Smooth muscle cell (in vitro differentiated cells): ENCODE measurements at regions not wholly inside any gene's neighbourhood (a gene's known extent, or its start where the extent isn't known, plus 50 kb on each side); places are given as distances from the start of the nearest gene placed in this dataset.

ENCODE experiments used
- DNase-seq: peaks from one replicate; lab custom pipeline; 2025; ENCODE audit not compliant: unreplicated experiment; lab: John Stamatoyannopoulos, UW
- H2AFZ ChIP-seq: fragments of 200-600 bp; sonication (generic); 2 replicates; pipeline ENCODE4 v1.6.0; 2016; ENCODE audit warnings: antibody characterized with exemption, low read depth, mild to moderate bottlenecking
- H3F3A ChIP-seq: fragments of 200-600 bp; sonication (generic); 2 replicates; pipeline ENCODE4 v1.6.0; 2017; ENCODE audit warnings: antibody characterized with exemption, low read depth
- H3K27ac ChIP-seq: fragments of 200-600 bp; sonication (generic); 2 replicates; pipeline ENCODE4 v1.5.1; 2016; ENCODE audit warnings: low read depth, mild to moderate bottlenecking
- H3K27me3 ChIP-seq: fragments of 200-600 bp; sonication (generic); 2 replicates; pipeline ENCODE4 v1.6.1; 2016; ENCODE audit warnings: low read depth, mild to moderate bottlenecking
- H3K36me3 ChIP-seq: fragments of 200-600 bp; sonication (generic); 2 replicates; pipeline ENCODE4 v1.5.1; 2016; ENCODE audit warnings: low read depth
- H3K4me1 ChIP-seq: fragments of 200-600 bp; sonication (generic); 2 replicates; pipeline ENCODE4 v1.5.1; 2016; ENCODE audit warnings: low read depth
- H3K4me2 ChIP-seq: fragments of 200-600 bp; sonication (generic); 2 replicates; pipeline ENCODE4 v1.6.0; 2016; ENCODE audit warnings: mild to moderate bottlenecking
- H3K4me3 ChIP-seq: fragments of 200-600 bp; sonication (generic); 2 replicates; pipeline ENCODE4 v1.5.1; 2016; ENCODE audit warnings: mild to moderate bottlenecking
- H3K79me2 ChIP-seq: fragments of 200-600 bp; sonication (generic); 2 replicates; pipeline ENCODE4 v1.6.0; 2016; ENCODE audit warnings: low read depth, mild to moderate bottlenecking
- H3K9ac ChIP-seq: fragments of 200-600 bp; sonication (generic); 2 replicates; pipeline ENCODE4 v1.6.0; 2016; ENCODE audit warnings: low read depth
- H3K9me3 ChIP-seq: fragments of 200-600 bp; sonication (generic); replicated peaks from 2 replicates; pipeline ENCODE4 v1.5.1; 2016; ENCODE audit warnings: low read depth
- H4K20me1 ChIP-seq: fragments of 200-600 bp; sonication (generic); 2 replicates; pipeline ENCODE4 v1.6.0; 2016; ENCODE audit warnings: low read depth
- CTCF ChIP-seq: fragments of 200-600 bp; sonication (generic); IDR thresholded peaks from 2 replicates; pipeline ENCODE4 v1.5.1; 2017; ENCODE audit warnings: borderline replicate concordance, mild to moderate bottlenecking, antibody characterized with exemption; ENCODE audit not compliant: insufficient read depth, poor library complexity, severe bottlenecking
- WGBS: methylation state at CpG from one replicate; pipeline ENCODE4 v1.1.7; 2016; ENCODE audit warnings: low lambda C conversion rate; 5-methylcytosine and 5-hydroxymethylcytosine counted together

DNA sequence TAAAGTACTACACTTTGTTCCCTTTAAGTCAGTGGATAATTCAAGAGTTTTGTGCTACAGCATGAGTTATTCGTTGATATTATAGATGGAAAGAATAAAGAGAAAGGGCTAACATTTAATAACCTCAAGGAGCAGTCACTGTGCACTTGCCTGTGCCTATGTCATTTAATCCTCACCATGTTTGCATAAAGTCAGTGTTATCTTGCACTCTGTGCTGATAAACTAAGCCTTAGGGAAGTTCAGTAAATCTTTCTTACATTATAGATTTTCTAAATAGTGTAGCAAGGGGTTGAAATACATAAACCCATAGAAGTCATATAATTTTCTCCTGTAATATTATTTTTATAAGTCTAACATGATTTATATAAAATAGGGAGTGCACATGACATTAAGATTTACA, 103.1 kb downstream of the TMEM26 start:
- H3K4me1 ChIP-seq, result no peaks in the 10 kb centered on the region
- no peak overlapping the region for H3K9ac ChIP-seq
- no peaks in the 10 kb centered on the region for H3K36me3 ChIP-seq
- H3K79me2 ChIP-seq, result no peaks in the 10 kb centered on the region
- no peak overlapping the region for H2AFZ ChIP-seq
- DNase-seq, result no peak
- no peak overlapping the region for H3K27ac ChIP-seq
- H4K20me1 ChIP-seq, result no peaks in the 10 kb centered on the region
- peaks cover 14% of the 10 kb centered on the region for H3K27me3 ChIP-seq
- no peak overlapping the region for H3K4me2 ChIP-seq
- H3K9me3 ChIP-seq, result no peaks in the 10 kb centered on the region
- no peak overlapping the region for H3K4me3 ChIP-seq
- WGBS, result 29% methylated on average over 1 of the region's 1 CpG
- no peaks in the 10 kb centered on the region for H3F3A ChIP-seq
- no peak for TF ChIP-seq CTCF

DNA sequence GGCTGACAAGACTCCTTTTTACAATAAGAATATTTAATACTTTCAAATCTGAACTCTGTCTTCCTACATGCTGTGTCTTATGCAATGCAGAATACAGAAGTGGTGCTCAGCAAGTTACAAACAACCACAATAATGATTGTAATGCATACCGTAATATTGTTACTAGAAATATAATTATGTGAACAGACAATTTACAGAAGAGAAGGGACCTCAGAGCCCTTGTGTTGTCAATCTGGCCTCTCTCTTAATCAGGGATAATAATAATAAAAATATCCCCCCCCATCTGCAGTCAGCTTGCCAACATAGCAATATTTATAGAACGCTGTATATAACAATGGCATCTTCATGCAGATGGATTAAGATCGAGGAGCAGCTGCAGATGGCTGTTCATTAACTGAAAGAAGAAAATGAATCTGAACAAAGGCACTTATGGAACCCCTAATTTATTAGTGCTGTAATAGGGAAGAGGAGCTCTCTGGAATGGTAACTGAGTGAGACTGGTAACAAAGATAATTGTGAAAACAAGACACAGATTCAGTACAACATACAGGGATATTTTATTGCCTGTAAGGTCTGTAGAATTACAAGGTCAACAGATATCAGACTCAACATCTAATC, 106.3 kb downstream of the TMEM26 start:
- no peak overlapping the region for H3K9ac ChIP-seq
- DNase-seq, result no peak
- H3F3A ChIP-seq, result no peaks in the 10 kb centered on the region
- no peak for TF ChIP-seq CTCF
- H3K9me3 ChIP-seq, result no peaks in the 10 kb centered on the region
- H3K4me1 ChIP-seq, result no peaks in the 10 kb centered on the region
- no peak overlapping the region for H3K4me3 ChIP-seq
- peaks cover 9% of the 10 kb centered on the region for H3K27me3 ChIP-seq
- H3K27ac ChIP-seq, result no peak overlapping the region
- H2AFZ ChIP-seq, result no peak overlapping the region
- no peaks in the 10 kb centered on the region for H3K79me2 ChIP-seq
- H3K4me2 ChIP-seq, result no peak overlapping the region
- H4K20me1 ChIP-seq, result no peaks in the 10 kb centered on the region
- WGBS, result 92% methylated on average over 3 of the region's 3 CpGs
- no peaks in the 10 kb centered on the region for H3K36me3 ChIP-seq

DNA sequence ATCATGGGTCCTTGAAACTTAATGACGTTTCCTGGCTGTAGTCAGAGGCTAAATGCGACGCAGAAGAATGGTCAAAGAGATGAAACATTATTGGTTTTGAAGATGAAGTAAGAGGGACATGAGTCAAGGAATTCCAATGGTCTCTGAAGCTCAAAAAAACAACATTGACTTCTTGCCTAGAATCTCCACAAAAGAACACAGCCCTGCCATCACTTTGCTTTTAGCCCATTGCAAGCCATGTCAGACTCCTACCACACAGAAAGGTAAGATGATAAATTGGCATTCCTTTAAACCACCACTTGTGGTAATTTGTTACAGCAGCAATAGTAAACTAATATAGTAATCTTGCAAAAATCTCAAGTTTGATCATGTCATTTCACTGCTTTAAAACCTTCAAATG, 109.4 kb downstream of the TMEM26 start:
- TF ChIP-seq CTCF, result no peak
- no peak overlapping the region for H3K4me3 ChIP-seq
- H2AFZ ChIP-seq, result no peak overlapping the region
- no peaks in the 10 kb centered on the region for H3K9me3 ChIP-seq
- no peak overlapping the region for H3K27ac ChIP-seq
- H3K36me3 ChIP-seq, result no peaks in the 10 kb centered on the region
- H3K79me2 ChIP-seq, result no peaks in the 10 kb centered on the region
- H4K20me1 ChIP-seq, result no peaks in the 10 kb centered on the region
- H3K4me1 ChIP-seq, result no peaks in the 10 kb centered on the region
- H3F3A ChIP-seq, result no peaks in the 10 kb centered on the region
- H3K27me3 ChIP-seq, result peaks cover 6% of the 10 kb centered on the region
- H3K4me2 ChIP-seq, result no peak overlapping the region
- no peak overlapping the region for H3K9ac ChIP-seq
- no peak for DNase-seq
- 95% methylated on average over 3 of the region's 3 CpGs for WGBS

GRCh38 chr10:61342858-61343572, 110.2 kb downstream of the TMEM26 start:
- Histone ChIP-seq H4K20me1 (no peaks in the 10 kb centered on the region), H3K9me3 (no peaks in the 10 kb centered on the region), H3K4me2 (no peak overlapping the region), H3F3A (no peaks in the 10 kb centered on the region), H3K4me1 (no peaks in the 10 kb centered on the region), H3K79me2 (no peaks in the 10 kb centered on the region), H2AFZ (no peak overlapping the region), H3K9ac (no peak overlapping the region), H3K27me3 (peaks cover 6% of the 10 kb centered on the region), H3K27ac (no peak overlapping the region), H3K4me3 (no peak overlapping the region), H3K36me3 (no peaks in the 10 kb centered on the region)
- 74% methylated on average over 5 of the region's 5 CpGs for WGBS
- DNase-seq, result no peak
- TF ChIP-seq CTCF, result no peak
